Testis (tissue), 2 donors: ENCODE measurements at regions not wholly inside any gene's neighbourhood (a gene's known extent, or its start where the extent isn't known, plus 50 kb on each side); places are given as distances from the start of the nearest gene placed in this dataset.

Source experiments
- DNase-seq: peaks from one replicate; pipeline ENCODE4 v3.0.0-alpha.2; 2019
- H3K27ac ChIP-seq, 2 donors: fragments of 200-600 bp; sonication (generic); one replicate each; pipeline ENCODE4 v1.5.1; 2019
- H3K27me3 ChIP-seq: fragments of 200-600 bp; sonication (generic); one replicate; pipeline ENCODE4 v1.5.1; 2019
- H3K36me3 ChIP-seq: fragments of 200-600 bp; sonication (generic); one replicate; pipeline ENCODE4 v1.5.1; 2017; ENCODE audit warnings: low read depth; ENCODE audit errors: missing control alignments
- H3K4me1 ChIP-seq: fragments of 200-600 bp; sonication (generic); one replicate; pipeline ENCODE4 v1.5.1; 2019
- H3K4me3 ChIP-seq, 2 donors: fragments of 200-600 bp; sonication (generic); one replicate each; pipeline ENCODE4 v1.5.1; 2017 to 2019
- H3K9me3 ChIP-seq: fragments of 200-600 bp; sonication (generic); one replicate; pipeline ENCODE4 v1.5.1; 2017
- POLR2A ChIP-seq: fragments of 450-650 bp; IDR thresholded peaks from one replicate; pipeline ENCODE4 v1.6.1; 2017; ENCODE audit warnings: antibody characterized with exemption, mild to moderate bottlenecking, moderate library complexity
- WGBS, 2 donors: methylation state at CpG; one replicate each; pipeline ENCODE4 v1.1.5; 2018; 5-methylcytosine and 5-hydroxymethylcytosine counted together
- intact Hi-C: fragments of 100-400 bp; cut with DNase I; formaldehyde crosslinking; loops from one replicate; pipeline ENCODE4 v1.15.1; 2023; ENCODE audit warnings: low total_unique reads
- TF ChIP-seq, protein P1 (sequence below), 3 experiments: fragments of 450-650 bp in 2 of 3; fragments of 200-600 bp in 1 of 3; sonication (generic) in 1 of 3; IDR thresholded peaks; one replicate each; pipeline ENCODE4 v1.5.1; 2016 to 2019; ENCODE audit warnings: antibody characterized with exemption in 3 of 3, mild to moderate bottlenecking in 2 of 3, moderate library complexity in 1 of 3

DNA sequence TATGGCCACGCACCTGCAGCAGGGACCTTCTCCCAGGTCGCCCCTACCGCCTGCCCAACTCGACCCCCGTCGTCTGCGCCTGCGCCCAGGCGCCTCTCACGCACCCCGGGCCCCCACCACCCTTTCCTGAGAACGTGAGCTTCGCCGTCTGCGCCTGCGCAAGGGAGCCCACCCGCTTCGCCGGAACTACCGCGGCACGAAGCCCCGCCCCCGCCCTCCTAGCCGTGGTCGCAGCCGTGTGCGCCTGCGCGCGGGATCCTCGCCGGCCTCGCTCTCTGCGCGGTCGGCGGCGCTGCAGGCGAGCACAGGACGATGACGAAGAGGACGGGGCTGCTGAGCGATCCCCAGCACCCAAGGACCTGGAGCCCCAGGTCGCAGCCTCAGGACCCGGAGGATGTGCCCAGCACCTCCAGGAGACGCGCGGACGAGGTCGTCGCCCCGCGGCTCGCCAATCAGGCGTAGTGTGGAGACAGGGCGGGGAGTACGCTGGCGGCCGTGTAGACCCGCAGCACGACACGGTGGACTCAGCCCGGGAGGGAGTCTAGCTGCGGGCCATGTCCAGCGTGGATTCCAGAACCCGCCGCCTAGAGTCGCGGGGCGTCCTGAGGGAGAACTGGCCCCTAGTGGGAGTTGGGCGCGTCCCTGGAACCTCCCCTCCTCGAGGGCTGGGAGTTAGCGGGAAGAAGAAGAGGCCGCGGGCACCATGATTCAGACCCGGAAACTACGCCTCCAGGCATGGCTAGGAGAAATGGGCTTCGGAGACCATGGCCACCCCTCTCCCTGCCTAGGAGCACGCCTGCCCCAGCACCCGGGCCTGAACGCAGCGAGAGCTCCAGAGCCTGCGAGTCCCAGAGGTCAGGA is 1120.8 kb upstream of the TMEM132C start:
- Histone ChIP-seq H3K9me3 (no peaks in the 10 kb centered on the region), H3K27me3 (no peaks in the 10 kb centered on the region), H3K36me3 (no peaks in the 10 kb centered on the region), H3K4me1 (peaks cover 8% of the 10 kb centered on the region), H3K4me3 (peak overlapping the region; percentile 68 to 76), H3K27ac (peak overlapping the region; percentile 45 to 73)
- DNase-seq, result peak; percentile 91
- TF ChIP-seq, protein P1, sequence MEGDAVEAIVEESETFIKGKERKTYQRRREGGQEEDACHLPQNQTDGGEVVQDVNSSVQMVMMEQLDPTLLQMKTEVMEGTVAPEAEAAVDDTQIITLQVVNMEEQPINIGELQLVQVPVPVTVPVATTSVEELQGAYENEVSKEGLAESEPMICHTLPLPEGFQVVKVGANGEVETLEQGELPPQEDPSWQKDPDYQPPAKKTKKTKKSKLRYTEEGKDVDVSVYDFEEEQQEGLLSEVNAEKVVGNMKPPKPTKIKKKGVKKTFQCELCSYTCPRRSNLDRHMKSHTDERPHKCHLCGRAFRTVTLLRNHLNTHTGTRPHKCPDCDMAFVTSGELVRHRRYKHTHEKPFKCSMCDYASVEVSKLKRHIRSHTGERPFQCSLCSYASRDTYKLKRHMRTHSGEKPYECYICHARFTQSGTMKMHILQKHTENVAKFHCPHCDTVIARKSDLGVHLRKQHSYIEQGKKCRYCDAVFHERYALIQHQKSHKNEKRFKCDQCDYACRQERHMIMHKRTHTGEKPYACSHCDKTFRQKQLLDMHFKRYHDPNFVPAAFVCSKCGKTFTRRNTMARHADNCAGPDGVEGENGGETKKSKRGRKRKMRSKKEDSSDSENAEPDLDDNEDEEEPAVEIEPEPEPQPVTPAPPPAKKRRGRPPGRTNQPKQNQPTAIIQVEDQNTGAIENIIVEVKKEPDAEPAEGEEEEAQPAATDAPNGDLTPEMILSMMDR (IDR thresholded peaks at IDR 0.05), result no peak
- no peak for TF ChIP-seq POLR2A
- intact Hi-C loops, result no loop called here
- 19 to 26% methylated on average over 18 to 84 of the region's 85 CpGs for WGBS, 2 donors

- no peak for TF ChIP-seq POLR2A
- TF ChIP-seq, protein P1 (IDR thresholded peaks at IDR 0.05), result no peak
- no peak overlapping the region for H3K27ac ChIP-seq
- H3K27me3 ChIP-seq, result no peaks in the 10 kb centered on the region
- H3K9me3 ChIP-seq, result no peaks in the 10 kb centered on the region
- no peaks in the 10 kb centered on the region for H3K36me3 ChIP-seq
- no peak overlapping the region for H3K4me3 ChIP-seq
- DNase-seq, result no peak
- peaks cover 8% of the 10 kb centered on the region for H3K4me1 ChIP-seq
- intact Hi-C loops, result no loop called here
- WGBS, 2 donors, result 50 to 67% methylated on average over 4 of the region's 4 CpGs
Measured at GRCh38 chr12:127146991-127147718, 1119.8 kb upstream of the TMEM132C start.

- intact Hi-C loops, result no loop called here
Measured at GRCh38 chr12:127147724-127148123, 1119.2 kb upstream of the TMEM132C start.

GRCh38 chr12:127148318-127148717 is 1118.7 kb upstream of the TMEM132C start:
- Histone ChIP-seq H3K27ac (no peak overlapping the region), H3K27me3 (no peaks in the 10 kb centered on the region), H3K36me3 (no peaks in the 10 kb centered on the region), H3K4me3 (no peak overlapping the region), H3K4me1 (peaks cover 8% of the 10 kb centered on the region), H3K9me3 (no peaks in the 10 kb centered on the region)
- no peak for DNase-seq
- WGBS, 2 donors, result 91 to 100% methylated on average over 1 of the region's 1 CpG
- intact Hi-C loops, result no loop called here
- TF ChIP-seq, protein P1 (IDR thresholded peaks at IDR 0.05), result no peak
- no peak for TF ChIP-seq POLR2A

More at GRCh38 chr12:127147724-127148123, 1119.2 kb upstream of the TMEM132C start:
- H3K36me3 ChIP-seq, result no peaks in the 10 kb centered on the region
- 65% methylated on average over 4 of the region's 4 CpGs for WGBS, 2 donors
- no peak overlapping the region for H3K4me3 ChIP-seq
- TF ChIP-seq, protein P1 (IDR thresholded peaks at IDR 0.05), result no peak
- TF ChIP-seq POLR2A, result no peak
- no peak for DNase-seq
- H3K9me3 ChIP-seq, result no peaks in the 10 kb centered on the region
- H3K27me3 ChIP-seq, result no peaks in the 10 kb centered on the region
- H3K4me1 ChIP-seq, result peaks cover 8% of the 10 kb centered on the region
- H3K27ac ChIP-seq, result no peak overlapping the region
